ENCODE measurements at regions not wholly inside any gene's neighbourhood (a gene's known extent, or its start where the extent isn't known, plus 50 kb on each side); places are given as distances from the start of the nearest gene placed in this dataset.

- no peak overlapping the region for H3K27ac ChIP-seq
- TF ChIP-seq EZH2 (IDR thresholded peaks at IDR 0.05; ENCODE audit: low read depth): no peak
- TF ChIP-seq CTCF (conservative IDR thresholded peaks at IDR 0.05): no peak
- no peak for DNase-seq
- no peaks in the 10 kb centered on the region for H3K9me2 ChIP-seq (ENCODE audit: insufficient read depth)
- H3K4me1 ChIP-seq (replicated peaks; ENCODE audit: insufficient read depth): no peaks in the 10 kb centered on the region
- H3K36me3 ChIP-seq (ENCODE audit: low read depth): no peaks in the 10 kb centered on the region
- no peak overlapping the region for H2AFZ ChIP-seq
- ChIA-PET CTCF (no interaction called here), POLR2A (ENCODE audit: unreplicated experiment) (no interaction called here)
- H3K27me3 ChIP-seq (ENCODE audit: insufficient read depth, low read depth): no peaks in the 10 kb centered on the region
- H3K9me3 ChIP-seq (ENCODE audit: insufficient read depth, low read depth): no peaks in the 10 kb centered on the region
- H3K79me2 ChIP-seq (ENCODE audit: low read depth): no peaks in the 10 kb centered on the region
- H4K20me1 ChIP-seq (ENCODE audit: insufficient read depth): no peaks in the 10 kb centered on the region
- no TSS peak for BruUV-seq (replicated peaks)
- H3F3A ChIP-seq (ENCODE audit: insufficient read depth, low read depth): no peaks in the 10 kb centered on the region
- no peak overlapping the region for H3K4me3 ChIP-seq
- intact Hi-C loops (cut with micrococcal nuclease; ENCODE audit: unreplicated experiment): no loop called here
- no peak overlapping the region for H3K4me2 ChIP-seq
Measured at GRCh38 chr14:23712287-23712686, 76.1 kb downstream of the DHRS2 start.

- peaks cover 19% of the 10 kb centered on the region for H3K79me2 ChIP-seq (ENCODE audit: low read depth)
- CTCF ChIA-PET: no interaction called here
- no peak overlapping the region for H2AFZ ChIP-seq
- intact Hi-C loops (cut with micrococcal nuclease; ENCODE audit: unreplicated experiment): no loop called here
- no TSS peak for BruUV-seq (replicated peaks)
- H3K27ac ChIP-seq: no peak overlapping the region
- POLR2A ChIA-PET (ENCODE audit: unreplicated experiment): interaction anchor here (0.6 kb wide), 1 partner anchor 342 kb away, joined by 3 read pairs; no protein-coding TSS in a partner anchor
- H3K27me3 ChIP-seq (ENCODE audit: insufficient read depth, low read depth): no peaks in the 10 kb centered on the region
- 0 out of 2 replicates have a peak, but pooled peaks cover 5% of the 10 kb centered on the region for H3K9me3 ChIP-seq (ENCODE audit: insufficient read depth, low read depth)
- no peak for DNase-seq
- H4K20me1 ChIP-seq (ENCODE audit: insufficient read depth): no peaks in the 10 kb centered on the region
- no peaks in the 10 kb centered on the region for H3K9me2 ChIP-seq (ENCODE audit: insufficient read depth)
- peaks cover 18% of the 10 kb centered on the region for H3K36me3 ChIP-seq (ENCODE audit: low read depth)
- H3K4me1 ChIP-seq (replicated peaks; ENCODE audit: insufficient read depth): peaks cover 14% of the 10 kb centered on the region
- peaks cover under 1% of the 10 kb centered on the region; the same call in 1 of the 2 replicates for H3F3A ChIP-seq (ENCODE audit: insufficient read depth, low read depth)
- no peak overlapping the region for H3K4me3 ChIP-seq
- H3K4me2 ChIP-seq: no peak overlapping the region
- TF ChIP-seq CTCF (conservative IDR thresholded peaks at IDR 0.05): no peak
- no peak for TF ChIP-seq EZH2 (IDR thresholded peaks at IDR 0.05; ENCODE audit: low read depth)
Measured at GRCh38 chr14:23719225-23719985, 83.2 kb downstream of the DHRS2 start.

GRCh38 chr14:23722675-23723074, 86.5 kb downstream of the DHRS2 start:
- no peak for TF ChIP-seq CTCF (conservative IDR thresholded peaks at IDR 0.05)
- TF ChIP-seq EZH2 (IDR thresholded peaks at IDR 0.05; ENCODE audit: low read depth): no peak
- H3K4me3 ChIP-seq: no peak overlapping the region
- H3K9me2 ChIP-seq (ENCODE audit: insufficient read depth): no peaks in the 10 kb centered on the region
- no TSS peak for BruUV-seq (replicated peaks)
- peaks cover 31% of the 10 kb centered on the region for H3K79me2 ChIP-seq (ENCODE audit: low read depth)
- POLR2A ChIA-PET (ENCODE audit: unreplicated experiment): no interaction called here
- H3K27ac ChIP-seq: no peak overlapping the region
- no peak for DNase-seq
- no peaks in the 10 kb centered on the region for H3K27me3 ChIP-seq (ENCODE audit: insufficient read depth, low read depth)
- CTCF ChIA-PET: no interaction called here
- no peak overlapping the region for H2AFZ ChIP-seq
- H4K20me1 ChIP-seq (ENCODE audit: insufficient read depth): no peaks in the 10 kb centered on the region
- intact Hi-C loops (cut with micrococcal nuclease; ENCODE audit: unreplicated experiment): no loop called here
- peaks cover 38% of the 10 kb centered on the region for H3K4me1 ChIP-seq (replicated peaks; ENCODE audit: insufficient read depth)
- H3K36me3 ChIP-seq (ENCODE audit: low read depth): peaks cover 18% of the 10 kb centered on the region
- H3K9me3 ChIP-seq (ENCODE audit: insufficient read depth, low read depth): 0 out of 2 replicates have a peak, but pooled peaks cover 5% of the 10 kb centered on the region
- H3F3A ChIP-seq (ENCODE audit: insufficient read depth, low read depth): peaks cover 26% of the 10 kb centered on the region
- no peak overlapping the region for H3K4me2 ChIP-seq

Measured in PC-9 (cell line).